ENCODE measurements at regions not wholly inside any gene's neighbourhood (a gene's known extent, or its start where the extent isn't known, plus 50 kb on each side); places are given as distances from the start of the nearest gene placed in this dataset.

DNA sequence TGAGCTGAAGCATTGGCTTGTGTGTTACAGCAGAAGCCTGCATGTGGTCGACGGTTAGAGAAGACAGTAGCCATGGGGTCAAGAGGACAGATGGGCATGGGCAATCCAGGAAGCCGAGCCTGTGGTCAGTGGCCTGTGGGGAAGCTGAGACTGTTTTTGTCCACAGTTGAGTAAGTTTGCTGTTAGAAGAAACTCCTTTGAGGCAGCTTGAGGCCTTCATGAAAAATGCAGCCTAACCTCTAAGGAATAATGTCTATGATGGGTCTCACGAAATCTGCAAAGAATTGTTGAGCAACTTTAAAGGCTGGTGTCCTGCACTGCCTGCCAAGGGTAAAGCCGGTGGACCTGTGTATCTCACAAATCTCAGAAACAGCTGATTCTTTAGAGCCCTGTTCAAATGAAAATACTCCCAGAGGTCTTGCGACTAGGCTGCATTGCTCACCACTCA is 322.4 kb downstream of the SETD4 start:
- no peak for DNase-seq
- intact Hi-C loops (cut with micrococcal nuclease), result no loop called here
- no peaks in the 10 kb centered on the region for H3K36me3 Mint-ChIP-seq (ENCODE audit: low read depth)
- no peaks in the 10 kb centered on the region for H3K9me3 Mint-ChIP-seq
- H3K27ac Mint-ChIP-seq, result no peak overlapping the region
- H3K4me3 Mint-ChIP-seq, result no peak overlapping the region
- peaks cover 3% of the 10 kb centered on the region for H3K27me3 Mint-ChIP-seq (ENCODE audit: low read depth)
- peaks cover 2% of the 10 kb centered on the region for H3K4me1 Mint-ChIP-seq (ENCODE audit: low read depth)
- CTCF ChIA-PET, result interaction anchor here (0.7 kb wide), 1 partner anchor 65 kb away, joined by 3 read pairs; no protein-coding TSS in a partner anchor

DNA sequence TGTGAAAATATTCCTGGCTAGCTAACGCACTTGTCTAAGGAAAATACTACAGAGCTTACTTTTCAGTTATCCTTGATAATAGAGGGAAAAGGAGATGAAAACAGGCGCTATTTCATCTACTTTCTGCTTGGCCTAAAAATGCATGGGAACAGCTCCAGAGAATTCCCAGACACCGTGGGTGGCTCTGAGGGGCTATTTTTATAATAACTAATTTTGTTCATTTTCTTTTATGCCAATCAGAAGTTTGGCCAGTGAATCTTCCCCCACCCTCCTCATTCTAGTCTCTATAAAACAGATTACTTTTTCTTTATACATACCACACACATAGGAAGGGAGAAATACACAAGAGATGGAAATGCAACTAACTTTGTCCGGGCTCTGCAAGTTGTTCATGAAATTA is 322.9 kb downstream of the SETD4 start:
- H3K4me3 Mint-ChIP-seq, result no peak overlapping the region
- peaks cover 2% of the 10 kb centered on the region for H3K4me1 Mint-ChIP-seq (ENCODE audit: low read depth)
- peaks cover 3% of the 10 kb centered on the region for H3K27me3 Mint-ChIP-seq (ENCODE audit: low read depth)
- DNase-seq, result no peak
- H3K9me3 Mint-ChIP-seq, result no peaks in the 10 kb centered on the region
- CTCF ChIA-PET, result interaction anchor here (0.7 kb wide), 1 partner anchor 64 kb away, joined by 3 read pairs; no protein-coding TSS in a partner anchor
- intact Hi-C loops (cut with micrococcal nuclease), result no loop called here
- H3K27ac Mint-ChIP-seq, result no peak overlapping the region
- H3K36me3 Mint-ChIP-seq (ENCODE audit: low read depth), result no peaks in the 10 kb centered on the region

- CTCF ChIA-PET, result no interaction called here
- Mint-ChIP-seq H3K36me3 (ENCODE audit: low read depth) (no peaks in the 10 kb centered on the region), H3K27me3 (ENCODE audit: low read depth) (peaks cover 13% of the 10 kb centered on the region), H3K27ac (no peak overlapping the region), H3K9me3 (no peaks in the 10 kb centered on the region), H3K4me3 (no peak overlapping the region), H3K4me1 (ENCODE audit: low read depth) (no peaks in the 10 kb centered on the region)
- no peak for DNase-seq
- intact Hi-C loops (cut with micrococcal nuclease), result no loop called here
Observed at GRCh38 chr21:35732788-35733187, 327.5 kb downstream of the SETD4 start.

DNA sequence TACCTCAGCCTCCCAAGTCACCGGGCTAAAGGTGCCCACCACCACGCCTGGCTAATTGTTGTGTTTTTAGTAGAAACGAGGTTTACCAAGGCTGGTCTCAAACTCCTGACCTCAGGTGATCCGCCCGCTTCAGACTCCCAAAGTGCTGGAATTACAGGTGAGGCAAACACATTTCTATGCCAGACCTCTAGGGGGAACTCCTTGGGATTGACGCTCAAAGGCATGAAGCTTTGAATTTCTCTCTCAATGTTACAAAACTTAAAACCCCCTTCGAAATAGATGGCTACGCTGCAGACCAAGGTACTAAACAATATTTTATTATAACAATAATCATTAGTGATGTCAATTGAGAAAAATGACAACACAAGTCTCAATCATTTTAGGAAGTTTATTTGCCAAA is 330.0 kb downstream of the SETD4 start:
- intact Hi-C loops (cut with micrococcal nuclease), result no loop called here
- no peak overlapping the region for H3K4me3 Mint-ChIP-seq
- no peak for DNase-seq
- H3K9me3 Mint-ChIP-seq, result no peaks in the 10 kb centered on the region
- H3K36me3 Mint-ChIP-seq (ENCODE audit: low read depth), result no peaks in the 10 kb centered on the region
- CTCF ChIA-PET, result no interaction called here
- H3K27me3 Mint-ChIP-seq (ENCODE audit: low read depth), result peaks cover 22% of the 10 kb centered on the region
- no peak overlapping the region for H3K27ac Mint-ChIP-seq
- H3K4me1 Mint-ChIP-seq (ENCODE audit: low read depth), result no peaks in the 10 kb centered on the region

DNA sequence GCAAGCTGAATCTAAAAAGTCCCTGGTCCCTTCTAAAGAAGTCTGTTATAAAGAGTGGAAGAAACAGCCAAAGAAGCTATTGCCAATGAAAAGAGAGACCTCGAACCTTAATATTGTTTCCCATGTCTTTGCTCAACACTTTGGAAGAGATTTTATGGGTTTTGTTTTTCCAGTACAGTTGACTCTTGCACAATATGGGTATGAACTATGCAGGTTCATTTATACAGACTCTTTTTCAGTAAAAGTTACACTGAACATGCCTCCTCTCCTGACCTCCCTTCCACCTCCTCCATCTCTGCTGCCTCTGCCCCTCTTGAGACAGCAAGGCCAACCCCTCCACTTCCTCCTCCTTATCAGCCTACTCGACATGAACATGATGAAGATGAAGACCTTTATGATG is 332.5 kb downstream of the SETD4 start:
- Mint-ChIP-seq H3K27ac (no peak overlapping the region), H3K36me3 (ENCODE audit: low read depth) (no peaks in the 10 kb centered on the region), H3K4me1 (ENCODE audit: low read depth) (no peaks in the 10 kb centered on the region), H3K4me3 (no peak overlapping the region), H3K9me3 (no peaks in the 10 kb centered on the region), H3K27me3 (ENCODE audit: low read depth) (peaks cover 23% of the 10 kb centered on the region)
- intact Hi-C loops (cut with micrococcal nuclease), result no loop called here
- CTCF ChIA-PET, result no interaction called here
- DNase-seq, result no peak

GRCh38 chr21:35724156-35724555 is 336.2 kb downstream of the SETD4 start:
- CTCF ChIA-PET, result interaction anchor here (0.6 kb wide), 1 partner anchor 302 kb away, joined by 6 read pairs; no protein-coding TSS in a partner anchor
- intact Hi-C loops (cut with micrococcal nuclease), result no loop called here
- peaks cover 14% of the 10 kb centered on the region for H3K27me3 Mint-ChIP-seq (ENCODE audit: low read depth)
- H3K9me3 Mint-ChIP-seq, result no peaks in the 10 kb centered on the region
- H3K4me3 Mint-ChIP-seq, result no peak overlapping the region
- no peak for DNase-seq
- H3K4me1 Mint-ChIP-seq (ENCODE audit: low read depth), result no peaks in the 10 kb centered on the region
- H3K36me3 Mint-ChIP-seq (ENCODE audit: low read depth), result no peaks in the 10 kb centered on the region
- H3K27ac Mint-ChIP-seq, result no peak overlapping the region

GRCh38 chr21:35721701-35722100 is 338.6 kb downstream of the SETD4 start:
- Mint-ChIP-seq H3K4me3 (no peak overlapping the region), H3K9me3 (no peaks in the 10 kb centered on the region), H3K27me3 (ENCODE audit: low read depth) (peaks cover 3% of the 10 kb centered on the region), H3K4me1 (ENCODE audit: low read depth) (no peaks in the 10 kb centered on the region), H3K27ac (no peak overlapping the region), H3K36me3 (ENCODE audit: low read depth) (no peaks in the 10 kb centered on the region)
- intact Hi-C loops (cut with micrococcal nuclease), result no loop called here
- DNase-seq, result no peak
- CTCF ChIA-PET, result interaction anchor here (1.0 kb wide), 1 partner anchor 25 kb away, joined by 7 read pairs; no protein-coding TSS in a partner anchor

DNA sequence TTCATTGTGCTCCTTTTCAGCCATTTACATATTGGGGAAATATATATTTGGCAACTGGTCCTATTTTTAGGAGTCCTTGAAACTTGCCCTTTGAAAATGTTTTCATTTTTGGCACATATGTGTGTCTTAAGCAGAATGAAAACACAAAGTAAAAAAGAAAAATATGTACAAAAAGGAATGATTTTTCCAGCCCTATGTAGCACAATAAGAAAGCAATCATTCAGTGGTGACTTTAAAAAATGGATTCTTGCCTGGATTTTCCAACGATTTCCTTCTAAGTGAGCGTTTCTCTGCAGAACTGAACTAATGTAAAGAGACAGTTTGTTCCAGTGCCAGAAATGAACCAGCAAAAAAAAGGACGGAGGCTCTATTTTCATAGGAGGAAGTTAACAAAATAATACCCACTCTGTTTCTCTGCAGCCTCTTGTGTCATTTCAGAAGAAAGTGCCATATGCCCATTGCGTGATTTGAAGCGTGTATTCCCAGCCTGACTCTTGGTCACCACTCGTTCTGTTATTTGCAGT is 340.1 kb downstream of the SETD4 start:
- Mint-ChIP-seq H3K4me3 (no peak overlapping the region), H3K27me3 (ENCODE audit: low read depth) (peaks cover under 1% of the 10 kb centered on the region), H3K9me3 (no peaks in the 10 kb centered on the region), H3K36me3 (ENCODE audit: low read depth) (no peaks in the 10 kb centered on the region), H3K27ac (no peak overlapping the region), H3K4me1 (ENCODE audit: low read depth) (no peaks in the 10 kb centered on the region)
- no peak for DNase-seq
- intact Hi-C loops (cut with micrococcal nuclease), result no loop called here
- CTCF ChIA-PET, result interaction anchor here (0.5 kb wide), 1 partner anchor 1077 kb away, joined by 4 read pairs; no protein-coding TSS in a partner anchor

- H3K4me3 Mint-ChIP-seq, result no peak overlapping the region
- CTCF ChIA-PET, result no interaction called here
- no peaks in the 10 kb centered on the region for H3K9me3 Mint-ChIP-seq
- H3K4me1 Mint-ChIP-seq (ENCODE audit: low read depth), result no peaks in the 10 kb centered on the region
- no peak overlapping the region for H3K27ac Mint-ChIP-seq
- H3K36me3 Mint-ChIP-seq (ENCODE audit: low read depth), result no peaks in the 10 kb centered on the region
- DNase-seq, result no peak
- intact Hi-C loops (cut with micrococcal nuclease), result no loop called here
- H3K27me3 Mint-ChIP-seq (ENCODE audit: low read depth), result peaks cover 2% of the 10 kb centered on the region
Observed at GRCh38 chr21:35719080-35719479, 341.2 kb downstream of the SETD4 start.

DNA sequence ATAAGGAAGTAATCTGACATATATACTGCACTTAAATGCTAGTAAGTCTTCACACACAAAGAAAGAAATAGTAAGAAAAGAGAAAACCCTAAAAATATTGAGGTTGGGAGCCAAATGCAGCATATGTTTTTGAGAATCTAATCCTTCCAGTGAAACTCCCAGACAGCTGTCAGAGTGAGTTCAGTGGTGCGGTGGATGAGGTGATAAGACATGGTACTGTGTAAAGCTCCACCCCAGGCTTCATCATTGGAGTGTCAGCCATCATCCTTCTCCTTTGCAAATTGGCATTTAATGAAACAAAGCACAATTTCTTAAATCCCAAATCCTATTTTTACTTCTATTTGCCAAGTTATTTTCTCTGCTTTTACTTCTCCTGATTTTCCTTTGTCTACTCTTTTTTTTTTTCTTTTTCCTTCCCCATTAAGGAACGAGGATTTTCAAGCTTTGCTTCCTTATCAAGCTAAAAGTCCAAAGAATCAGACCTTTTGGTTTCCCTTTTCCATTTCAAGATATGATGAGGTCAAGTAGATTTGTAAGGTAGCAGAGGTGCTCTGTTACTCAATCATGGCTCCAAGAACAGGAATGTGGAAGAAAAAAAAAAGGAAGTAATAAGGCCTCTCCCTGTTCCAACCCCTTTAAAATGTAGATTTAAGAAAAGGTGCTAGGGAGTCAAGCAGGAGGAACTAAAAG is 343.3 kb downstream of the SETD4 start:
- Mint-ChIP-seq H3K36me3 (ENCODE audit: low read depth) (no peaks in the 10 kb centered on the region), H3K27me3 (ENCODE audit: low read depth) (peaks cover 4% of the 10 kb centered on the region), H3K9me3 (no peaks in the 10 kb centered on the region), H3K27ac (no peak overlapping the region), H3K4me3 (no peak overlapping the region), H3K4me1 (ENCODE audit: low read depth) (no peaks in the 10 kb centered on the region)
- intact Hi-C loops (cut with micrococcal nuclease), result no loop called here
- CTCF ChIA-PET, result interaction anchor here (0.6 to 1.1 kb wide), 2 partner anchors 21 to 318 kb away, joined by 3 to 4 read pairs; no protein-coding TSS in a partner anchor
- no peak for DNase-seq

DNA sequence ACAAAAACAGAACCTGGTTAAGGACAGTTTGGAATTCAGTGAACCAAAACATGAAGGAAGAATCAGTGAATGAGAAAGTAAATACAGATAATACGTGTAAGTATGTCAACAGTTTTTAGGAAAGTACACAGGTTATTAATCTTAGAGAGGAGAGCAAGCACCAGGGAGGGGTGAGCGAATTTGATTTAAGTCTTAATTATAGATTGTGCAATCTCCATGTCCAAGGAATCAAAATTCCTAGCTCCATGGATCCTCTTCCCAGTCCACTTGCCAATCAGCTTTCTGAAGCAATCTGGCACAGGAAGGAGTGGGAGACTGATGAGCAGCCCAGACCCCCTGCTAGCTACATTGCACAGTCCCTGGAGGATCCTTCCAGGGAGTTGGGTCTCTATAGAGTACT is 346.4 kb downstream of the SETD4 start:
- Mint-ChIP-seq H3K4me3 (no peak overlapping the region), H3K27me3 (ENCODE audit: low read depth) (peaks cover 4% of the 10 kb centered on the region), H3K9me3 (no peaks in the 10 kb centered on the region), H3K27ac (no peak overlapping the region), H3K4me1 (ENCODE audit: low read depth) (no peaks in the 10 kb centered on the region), H3K36me3 (ENCODE audit: low read depth) (no peaks in the 10 kb centered on the region)
- DNase-seq, result no peak
- CTCF ChIA-PET, result no interaction called here
- intact Hi-C loops (cut with micrococcal nuclease), result no loop called here

GRCh38 chr21:35711661-35712060 is 348.7 kb downstream of the SETD4 start:
- no peaks in the 10 kb centered on the region for H3K36me3 Mint-ChIP-seq (ENCODE audit: low read depth)
- DNase-seq, result no peak
- H3K4me3 Mint-ChIP-seq, result no peak overlapping the region
- H3K9me3 Mint-ChIP-seq, result no peaks in the 10 kb centered on the region
- H3K27ac Mint-ChIP-seq, result no peak overlapping the region
- intact Hi-C loops (cut with micrococcal nuclease), result no loop called here
- CTCF ChIA-PET, result interaction anchor here (0.6 kb wide), 1 partner anchor 818 kb away, joined by 3 read pairs; no protein-coding TSS in a partner anchor
- peaks cover 4% of the 10 kb centered on the region for H3K27me3 Mint-ChIP-seq (ENCODE audit: low read depth)
- no peaks in the 10 kb centered on the region for H3K4me1 Mint-ChIP-seq (ENCODE audit: low read depth)

- H3K27ac Mint-ChIP-seq, result no peak overlapping the region
- CTCF ChIA-PET, result interaction anchor here (0.6 kb wide), 1 partner anchor 817 kb away, joined by 3 read pairs; no protein-coding TSS in a partner anchor
- peaks cover 4% of the 10 kb centered on the region for H3K27me3 Mint-ChIP-seq (ENCODE audit: low read depth)
- no peaks in the 10 kb centered on the region for H3K9me3 Mint-ChIP-seq
- H3K4me1 Mint-ChIP-seq (ENCODE audit: low read depth), result no peaks in the 10 kb centered on the region
- DNase-seq, result no peak
- H3K36me3 Mint-ChIP-seq (ENCODE audit: low read depth), result no peaks in the 10 kb centered on the region
- no peak overlapping the region for H3K4me3 Mint-ChIP-seq
- intact Hi-C loops (cut with micrococcal nuclease), result no loop called here
Observed at GRCh38 chr21:35711213-35711612, 349.1 kb downstream of the SETD4 start.
